ENCODE measurements at regions not wholly inside any gene's neighbourhood (a gene's known extent, or its start where the extent isn't known, plus 50 kb on each side); places are given as distances from the start of the nearest gene placed in this dataset.

- no peak for TF ChIP-seq CTCF (IDR thresholded peaks at IDR 0.05; ENCODE audit: extremely low read depth in 1 of 2, insufficient read depth in 1 of 2, low read depth in 1 of 2, low read length in 2 of 2)
- no peak for TF ChIP-seq POLR2A (IDR thresholded peaks at IDR 0.05; ENCODE audit: low read depth, low read length)
- TF ChIP-seq MAX (IDR thresholded peaks at IDR 0.05; ENCODE audit: insufficient read depth, insufficient read length) = no peak
- no peak for TF ChIP-seq EZH2 (IDR thresholded peaks at IDR 0.05; ENCODE audit: borderline replicate concordance, low read depth, low read length, severe bottlenecking)
- no peak for TF ChIP-seq POLR2AphosphoS5 (IDR thresholded peaks at IDR 0.05; ENCODE audit: insufficient read depth, low read depth, low read length)
- no peak for TF ChIP-seq GATA2 (IDR thresholded peaks at IDR 0.05; ENCODE audit: insufficient read depth, insufficient read length, low read depth, low read length)
Observed at GRCh38 chr10:128839134-128839533, 627.9 kb upstream of the MGMT start.
